GM19239 (cell line): ENCODE measurements at regions not wholly inside any gene's neighbourhood (a gene's known extent, or its start where the extent isn't known, plus 50 kb on each side); places are given as distances from the start of the nearest gene placed in this dataset.
"Not testable (repeated sequence)": the region's sequence is repeated elsewhere in the genome, so short reads cannot be mapped to it uniquely, and the experiment has no call there.

Source experiments
- DNase-seq: peaks from one replicate; pipeline ENCODE4 v3.0.0; 2011; ENCODE audit warnings: low spot score; ENCODE audit not compliant: insufficient read length
- FAIRE-seq: peaks from 2 replicates; lab custom pipeline; 2011; peaks lifted over from hg19 to GRCh38; lab: Jason Lieb, UNC

DNA sequence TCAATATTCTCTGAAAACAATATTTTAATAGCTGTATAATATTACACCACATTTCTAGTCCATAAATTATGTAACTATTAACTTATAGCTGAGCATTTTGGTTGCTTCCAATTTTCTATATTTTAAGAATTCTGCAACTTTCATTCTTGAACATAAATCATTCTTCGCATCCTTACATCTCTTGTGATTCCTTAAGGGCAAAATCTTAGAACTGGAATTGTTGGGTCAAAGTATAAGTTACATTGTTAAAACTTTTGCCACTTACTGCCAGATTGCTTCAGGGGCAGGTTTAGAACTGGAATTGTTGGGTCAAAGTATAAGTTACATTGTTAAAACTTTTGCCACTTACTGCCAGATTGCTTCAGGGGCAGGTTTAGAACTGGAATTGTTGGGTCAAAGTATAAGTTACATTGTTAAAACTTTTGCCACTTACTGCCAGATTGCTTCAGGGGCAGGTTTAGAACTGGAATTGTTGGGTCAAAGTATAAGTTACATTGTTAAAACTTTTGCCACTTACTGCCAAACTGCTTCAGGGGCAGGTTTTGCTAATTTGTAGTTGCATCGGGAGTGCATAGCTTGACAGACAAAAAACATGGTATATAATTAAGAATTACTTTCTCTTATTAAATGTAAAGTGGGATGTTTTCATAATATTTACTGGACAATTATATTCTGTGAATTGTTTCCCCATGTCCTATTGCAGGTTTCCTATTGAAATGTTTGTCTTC, 179.9 kb upstream of the OR13F1 start:
- not testable (repeated sequence) for FAIRE-seq, DNase-seq

DNA sequence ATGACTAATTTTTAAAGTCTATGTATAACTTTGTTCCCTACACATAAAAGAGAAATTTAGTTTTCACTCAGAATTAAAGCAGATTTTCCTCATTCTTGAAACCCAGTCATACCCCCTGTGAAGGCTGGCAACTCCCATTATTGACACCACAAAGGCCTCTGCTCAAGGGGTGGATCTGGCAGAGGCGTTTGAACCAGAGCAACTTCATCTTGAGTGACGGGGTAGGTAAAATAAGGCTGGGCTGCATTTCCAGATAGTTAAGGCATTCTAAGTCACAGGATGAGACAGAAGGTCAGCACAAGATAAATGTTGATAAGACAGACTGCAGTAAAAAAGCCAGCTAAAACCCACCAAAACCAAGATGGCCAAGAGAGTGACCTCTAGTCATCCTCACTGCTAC, 177.2 kb upstream of the OR13F1 start:
- DNase-seq (no peak), FAIRE-seq (no peak)

DNA sequence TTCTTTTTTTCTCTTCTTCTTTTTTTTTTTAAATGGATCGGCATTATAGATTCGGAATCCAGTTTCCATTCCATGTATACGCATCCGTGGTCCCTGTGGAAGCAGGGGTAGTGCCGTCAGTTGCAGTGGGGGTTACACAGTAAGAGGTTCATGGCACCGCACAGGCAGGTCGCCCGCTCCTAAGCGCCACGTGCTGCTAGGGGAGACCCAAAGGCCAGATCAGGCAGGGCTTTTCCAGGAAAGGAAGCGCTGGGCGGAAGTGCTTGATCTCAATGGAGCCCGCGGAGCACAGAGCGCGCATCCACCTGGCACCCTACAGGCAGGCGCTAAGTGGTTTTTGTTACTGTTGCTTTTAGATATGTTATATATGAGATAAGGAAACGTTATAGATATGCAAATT, 174.8 kb upstream of the OR13F1 start:
- no peak for FAIRE-seq
- no peak for DNase-seq

DNA sequence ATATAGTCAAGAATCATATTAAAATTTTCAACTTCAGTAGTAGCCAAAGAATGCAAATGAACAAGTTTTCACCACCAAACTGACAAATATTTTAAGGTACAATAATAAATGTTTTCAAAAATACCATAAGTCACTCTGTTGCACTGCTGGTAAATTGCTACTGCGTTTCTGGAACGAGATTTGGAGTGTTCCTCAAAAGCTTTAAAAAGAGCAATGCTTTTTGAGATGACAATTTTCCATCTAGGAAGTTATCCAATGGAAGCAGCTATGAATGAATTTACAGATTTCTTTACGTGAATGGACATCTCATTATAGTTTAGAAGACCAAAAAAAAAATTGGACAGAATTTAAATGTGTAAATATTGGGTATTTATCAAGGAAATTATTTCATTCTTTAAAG, 173.2 kb upstream of the OR13F1 start:
- no peak for DNase-seq
- no peak for FAIRE-seq

DNA sequence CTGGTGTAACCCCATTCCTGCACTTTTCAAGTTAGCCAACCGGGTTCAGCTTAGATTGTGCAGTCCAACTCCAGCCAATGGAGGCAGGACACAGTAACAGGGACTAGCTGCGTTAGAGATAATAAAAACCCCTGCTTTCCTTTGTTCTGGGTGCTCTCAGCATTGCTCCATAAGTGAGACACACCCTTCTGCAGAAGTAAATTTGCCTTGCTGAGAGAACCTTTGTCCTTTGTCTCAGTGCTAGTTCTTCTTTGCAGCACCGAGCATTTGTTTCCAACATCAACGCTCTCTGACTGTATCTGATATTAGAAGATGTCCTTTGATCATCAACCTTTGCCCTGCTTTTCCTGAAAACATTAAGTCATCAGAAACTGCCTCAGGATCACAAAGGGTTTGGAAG, 169.5 kb upstream of the OR13F1 start:
- no peak for FAIRE-seq
- no peak for DNase-seq

DNA sequence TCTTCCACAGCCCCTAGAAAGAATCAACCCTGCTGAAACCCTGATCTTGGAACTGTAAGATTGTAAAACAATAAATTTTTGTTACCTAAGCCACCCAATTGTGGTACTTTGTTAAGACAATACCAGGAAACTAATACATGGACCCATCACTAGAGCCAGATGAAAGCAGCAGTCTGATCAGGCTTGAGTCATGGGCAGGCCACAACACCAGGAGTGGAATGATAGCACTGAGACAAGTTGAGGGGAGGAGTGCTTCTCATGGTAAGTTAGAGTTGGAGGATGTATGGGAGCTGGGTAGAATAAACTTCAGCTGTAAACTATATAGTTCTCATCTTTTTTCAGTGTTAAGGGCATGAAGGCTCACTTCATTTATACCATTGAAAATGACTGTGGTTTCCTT, 164.4 kb upstream of the OR13F1 start:
- DNase-seq = no peak
- FAIRE-seq = no peak

DNA sequence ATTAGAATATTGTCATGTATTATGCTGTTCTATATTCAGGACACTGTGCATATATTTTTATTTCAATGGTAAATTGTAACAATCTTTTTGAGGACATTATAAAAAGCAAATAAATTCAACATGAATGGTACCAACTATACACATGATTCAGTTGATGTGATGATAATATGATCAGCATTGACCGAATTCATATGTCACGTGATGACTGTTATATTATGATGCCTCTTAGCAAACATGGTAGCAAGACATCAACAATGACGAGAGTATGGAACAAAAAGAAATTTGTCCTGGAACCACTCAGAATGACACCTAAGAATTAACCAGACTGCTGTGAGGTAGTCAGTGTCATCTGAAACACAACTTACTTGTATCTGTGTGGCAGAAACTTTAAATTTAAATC, 161.5 kb upstream of the OR13F1 start:
- DNase-seq (no peak), FAIRE-seq (no peak)

DNA sequence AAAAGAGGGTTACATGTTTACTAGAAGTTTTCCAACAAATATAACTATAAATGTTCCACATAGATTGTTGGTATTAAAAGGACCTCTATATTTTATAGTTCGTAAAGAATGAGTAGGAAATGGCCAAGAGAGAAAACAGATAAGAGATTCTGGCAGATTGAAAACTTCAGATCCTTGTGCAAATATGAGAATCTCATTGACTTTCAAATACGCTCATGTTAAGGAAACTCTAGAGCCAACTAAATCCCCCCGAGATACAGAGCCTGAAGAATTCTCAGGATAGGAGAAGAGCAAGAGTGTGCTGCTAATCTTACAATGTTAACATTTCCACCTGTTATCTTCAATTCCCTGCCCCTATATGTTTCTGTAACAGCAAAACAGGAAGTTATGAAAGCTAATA, 159.0 kb upstream of the OR13F1 start:
- no peak for DNase-seq
- no peak for FAIRE-seq

DNA sequence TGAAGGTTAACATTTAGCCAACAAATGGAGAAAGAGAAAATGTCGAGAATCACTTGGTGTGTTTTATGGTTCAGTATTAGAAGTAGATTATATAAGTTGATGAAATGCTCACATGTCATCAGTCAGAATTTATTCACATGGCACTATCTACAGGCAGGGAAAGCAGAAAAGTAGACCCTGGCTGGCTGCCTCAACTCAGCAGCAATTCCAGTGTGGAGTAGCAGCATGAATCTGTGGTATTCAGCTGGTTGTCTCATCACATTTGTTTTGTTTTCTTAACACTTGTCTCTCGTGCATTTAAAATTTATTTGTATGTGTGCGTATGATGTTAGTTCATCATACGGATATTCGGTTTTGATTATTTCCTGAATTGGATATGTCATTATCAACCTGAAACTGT, 153.5 kb upstream of the OR13F1 start:
- FAIRE-seq = no peak
- no peak for DNase-seq

DNA sequence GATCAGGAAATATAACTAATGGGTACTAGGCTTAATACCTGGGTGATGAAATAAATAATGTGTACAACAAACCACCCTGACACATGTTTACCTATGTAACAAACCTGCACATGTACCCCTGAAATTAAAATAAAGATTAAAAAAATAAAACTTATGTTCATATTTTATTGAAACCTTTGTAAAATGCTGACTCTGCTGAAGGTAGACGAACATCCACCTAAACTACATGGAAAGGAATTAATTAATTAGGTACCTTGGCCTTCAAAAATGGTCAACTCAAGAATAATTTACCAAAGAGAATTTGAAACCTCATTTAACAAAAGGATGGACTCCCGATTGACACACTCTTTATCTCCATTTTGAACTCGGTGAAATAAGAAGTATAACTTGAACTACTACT, 152.3 kb upstream of the OR13F1 start:
- FAIRE-seq (no peak), DNase-seq (no peak)

DNA sequence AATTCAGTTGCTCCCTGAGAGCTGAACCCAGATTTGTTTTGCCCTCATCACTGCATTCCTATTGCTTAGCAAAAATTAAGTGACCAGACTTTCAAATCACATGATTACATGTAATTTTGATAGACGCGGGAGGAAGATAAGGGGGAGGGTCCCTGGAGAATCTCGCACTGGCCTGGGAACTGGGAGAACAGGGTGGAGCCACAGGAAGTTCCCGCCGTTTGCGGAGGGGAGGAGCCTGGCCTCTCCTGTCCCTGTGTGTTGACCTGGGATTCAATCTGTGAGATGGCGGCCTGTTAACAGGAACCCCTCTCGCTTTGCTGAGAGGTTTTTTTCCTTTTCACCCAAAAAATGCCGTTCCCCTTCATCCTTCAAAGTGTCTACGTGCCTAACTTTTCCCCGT, 142.9 kb upstream of the OR13F1 start:
- FAIRE-seq (no peak), DNase-seq (no peak)

DNA sequence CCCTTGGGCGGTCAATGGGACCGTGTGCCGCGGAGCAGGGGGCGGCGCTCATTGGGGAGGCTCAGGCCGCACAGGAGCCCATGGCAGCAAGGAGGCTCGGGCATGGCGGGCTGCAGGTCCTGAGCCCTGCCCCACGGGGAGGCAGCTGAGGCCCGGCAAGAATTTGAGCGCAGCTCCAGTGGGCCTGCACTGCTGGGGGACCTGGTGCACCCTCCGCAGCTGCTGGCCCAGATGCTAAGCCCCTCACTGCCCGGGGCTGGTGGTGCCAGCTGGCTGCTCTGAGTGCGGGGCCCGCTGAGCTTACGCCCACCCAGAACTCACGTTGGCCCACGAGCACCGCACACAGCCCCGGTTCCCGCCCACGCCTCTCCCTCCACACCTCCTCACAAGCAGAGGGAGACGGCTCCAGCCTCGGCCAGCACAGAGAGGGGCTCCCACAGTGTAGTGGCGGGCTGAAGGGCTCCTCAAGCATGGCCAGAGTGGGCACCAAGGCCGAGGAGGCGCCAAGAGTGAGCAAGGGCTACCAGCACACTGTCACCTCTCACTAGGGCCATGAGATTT, 141.1 kb upstream of the OR13F1 start:
- FAIRE-seq = no peak

DNA sequence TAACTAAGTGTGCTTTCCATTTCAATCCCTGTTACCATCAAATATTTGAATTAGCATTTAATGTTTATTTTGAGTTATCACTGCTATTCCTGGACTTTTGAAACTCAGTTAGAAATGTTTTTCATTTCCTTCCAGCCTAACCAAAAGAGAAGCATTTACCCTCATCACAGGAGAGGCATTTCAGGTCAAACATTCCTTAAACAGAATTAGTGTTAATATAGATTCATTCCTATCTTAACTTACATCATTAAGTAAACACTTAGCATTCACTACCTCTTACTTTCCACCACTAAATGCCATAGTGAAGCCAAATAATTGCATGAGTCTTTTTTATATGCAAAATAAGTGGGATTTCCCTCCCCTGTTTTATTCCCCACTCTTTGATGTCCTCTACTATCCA, 136.6 kb upstream of the OR13F1 start:
- DNase-seq (no peak), FAIRE-seq (no peak)

More for the DNA sequence above, 141.1 kb upstream of the OR13F1 start:
- DNase-seq = no peak

DNA sequence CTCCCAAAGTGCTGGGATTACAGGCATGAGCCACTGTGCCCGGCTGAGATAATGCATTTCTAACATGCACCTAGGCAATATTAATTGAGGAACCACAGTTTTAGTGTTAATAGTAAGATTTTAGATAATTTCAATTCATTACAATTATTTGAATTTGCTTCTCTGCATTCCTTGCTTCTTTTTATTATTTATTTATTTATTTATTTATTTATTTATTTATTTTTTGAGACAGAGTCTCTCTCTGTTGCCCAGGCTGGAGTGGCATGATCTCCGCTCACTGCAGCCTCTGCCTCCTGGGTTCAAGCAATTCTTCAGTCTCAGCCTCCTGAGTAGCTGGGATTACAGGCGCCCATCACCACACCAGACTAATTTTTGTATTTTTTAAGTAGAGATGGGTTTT, 135.7 kb upstream of the OR13F1 start:
- not testable (repeated sequence) for FAIRE-seq, DNase-seq

DNA sequence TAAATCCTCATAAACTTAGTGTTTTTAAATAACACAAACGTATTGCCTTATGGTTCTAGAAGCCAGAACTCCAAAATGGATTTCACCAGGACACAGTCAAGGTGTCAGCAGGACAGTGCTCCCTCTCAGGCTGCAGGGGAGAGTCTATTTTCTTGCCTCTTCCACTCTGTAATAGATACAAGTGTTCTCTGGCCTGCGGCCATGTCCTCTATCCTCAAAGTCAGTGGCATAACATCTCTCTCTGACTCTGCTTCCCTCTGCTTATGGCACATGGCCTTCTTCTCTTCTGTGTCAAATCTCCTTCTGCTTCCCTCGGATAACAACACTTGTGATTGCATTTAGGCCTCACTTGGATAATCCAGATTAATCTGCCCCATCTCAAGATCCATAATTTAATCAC, 129.4 kb upstream of the OR13F1 start:
- FAIRE-seq = no peak
- no peak for DNase-seq

DNA sequence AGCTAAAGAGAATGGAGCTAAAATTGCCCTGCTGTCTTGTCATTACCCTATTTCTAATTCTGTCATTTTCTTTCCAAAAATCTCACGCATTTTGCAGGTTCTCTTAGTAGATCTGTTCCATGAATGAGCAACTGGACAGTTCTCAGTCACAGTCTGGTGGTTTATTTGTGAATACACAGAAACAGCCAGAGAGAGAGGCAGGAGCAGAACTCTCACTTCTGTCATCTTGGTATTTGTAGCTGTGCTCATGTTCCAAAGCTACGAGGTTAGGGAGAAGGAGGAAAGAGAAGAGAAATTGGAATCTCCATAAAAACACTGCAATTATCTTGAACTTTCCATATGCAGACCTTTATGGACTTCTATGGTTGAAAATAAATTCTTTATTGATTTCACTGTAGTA, 118.0 kb upstream of the OR13F1 start:
- FAIRE-seq = no peak
- no peak for DNase-seq

DNA sequence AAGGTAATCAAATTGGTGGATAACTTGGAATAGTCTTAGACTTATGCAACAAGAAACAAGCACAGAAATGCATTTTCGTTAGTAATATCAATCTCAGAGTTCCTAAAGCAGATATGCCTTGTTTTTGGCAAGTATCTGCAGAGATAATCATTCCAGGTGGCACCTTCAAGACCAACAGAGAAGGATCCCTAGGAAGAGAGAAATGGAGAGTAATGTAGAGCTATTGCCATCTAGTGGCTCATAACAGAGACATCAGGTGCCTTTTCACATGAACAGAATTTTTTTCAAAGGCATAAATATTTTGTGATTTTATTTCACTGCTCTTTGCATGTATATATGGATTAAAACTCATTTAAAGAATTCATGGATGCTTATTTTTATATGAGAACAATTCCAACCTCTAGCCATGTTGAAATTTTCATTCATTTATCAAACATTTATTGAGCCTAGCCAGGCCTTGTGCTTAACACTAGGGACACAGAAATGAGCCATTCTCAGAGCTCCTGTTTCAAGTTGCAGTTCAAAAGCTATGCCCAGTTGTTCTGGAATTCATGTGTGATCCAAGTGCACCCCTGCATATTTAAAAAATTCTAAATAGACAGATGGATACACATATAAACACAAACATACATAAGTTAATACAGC, 117.5 kb upstream of the OR13F1 start:
- DNase-seq (peak; percentile 12), FAIRE-seq (no peak)

DNA sequence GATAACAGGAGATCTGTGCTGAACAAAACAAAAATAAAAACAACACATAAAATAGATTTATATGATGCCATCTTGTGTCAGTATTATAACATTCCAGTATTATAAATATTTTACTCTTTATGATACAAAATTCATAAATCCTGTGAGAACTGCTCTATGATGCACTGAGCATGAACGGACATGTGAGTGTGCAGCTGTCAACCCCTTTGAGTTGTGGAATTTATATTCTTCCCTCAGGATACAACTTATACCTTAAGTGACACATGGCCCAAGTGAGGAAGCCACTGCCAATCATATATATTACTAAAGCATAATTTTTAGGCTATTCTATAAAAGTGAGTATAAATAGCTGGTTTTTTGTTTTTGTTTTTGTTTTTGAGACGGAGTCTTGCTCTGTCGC, 116.0 kb upstream of the OR13F1 start:
- no peak for FAIRE-seq
- DNase-seq = no peak

DNA sequence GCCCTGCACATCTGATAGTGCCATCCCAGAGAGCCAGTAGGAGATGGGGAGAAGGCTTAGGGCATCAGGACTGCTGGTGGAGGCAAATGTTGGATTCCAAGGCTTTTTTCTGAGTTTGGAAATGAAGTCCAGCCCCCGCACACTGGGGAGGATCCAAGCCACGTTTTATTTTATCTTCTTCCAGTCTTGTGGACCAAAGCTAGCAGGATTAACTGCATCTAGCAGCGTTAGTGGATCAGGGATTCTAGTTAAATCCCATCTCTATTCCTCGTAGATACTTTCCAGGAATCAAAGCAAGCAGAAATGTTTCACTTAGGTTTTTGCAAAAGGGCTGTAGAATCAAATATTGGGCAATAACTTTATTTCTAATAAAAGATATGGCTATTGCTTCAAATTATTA, 114.7 kb upstream of the OR13F1 start:
- DNase-seq (no peak), FAIRE-seq (no peak)

DNA sequence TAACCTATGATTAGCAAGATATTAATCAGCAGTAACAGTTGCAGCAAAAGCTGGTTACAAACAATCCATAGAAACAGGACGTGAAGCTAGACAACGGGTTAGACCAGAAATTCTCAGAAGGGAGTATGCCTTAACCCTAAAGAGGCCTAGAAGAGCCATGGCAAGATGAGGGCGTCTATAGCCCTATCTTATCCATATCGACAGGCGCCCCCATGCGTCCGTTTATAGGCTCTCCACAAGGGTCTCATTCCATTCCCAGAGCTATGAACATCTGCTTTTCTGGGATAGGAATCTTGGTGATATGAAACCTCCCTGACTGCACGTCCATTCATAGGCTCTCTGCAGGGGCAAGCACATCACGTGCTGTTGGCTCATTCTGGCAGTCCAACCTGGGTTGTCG, 109.2 kb upstream of the OR13F1 start:
- FAIRE-seq, DNase-seq: not testable (repeated sequence)

DNA sequence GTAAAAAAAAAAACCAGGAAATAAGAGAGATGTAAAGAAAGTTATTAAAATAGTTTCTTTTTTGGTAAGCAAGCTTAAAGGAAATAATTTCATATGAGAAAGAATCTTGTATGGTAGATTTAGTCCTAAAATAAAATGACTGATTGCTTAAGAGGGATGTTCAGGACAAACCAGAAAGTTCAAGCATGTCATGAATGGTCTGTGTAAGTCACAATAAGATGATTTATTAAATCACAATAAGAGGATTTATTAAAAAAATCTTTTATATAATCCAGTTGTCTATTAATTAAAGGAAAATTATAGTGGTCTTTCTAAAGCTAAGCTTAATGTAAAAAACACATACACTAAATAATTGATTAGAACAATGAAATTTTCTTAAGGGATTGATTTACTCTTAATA, 91.8 kb upstream of the OR13F1 start:
- FAIRE-seq (no peak), DNase-seq (no peak)

DNA sequence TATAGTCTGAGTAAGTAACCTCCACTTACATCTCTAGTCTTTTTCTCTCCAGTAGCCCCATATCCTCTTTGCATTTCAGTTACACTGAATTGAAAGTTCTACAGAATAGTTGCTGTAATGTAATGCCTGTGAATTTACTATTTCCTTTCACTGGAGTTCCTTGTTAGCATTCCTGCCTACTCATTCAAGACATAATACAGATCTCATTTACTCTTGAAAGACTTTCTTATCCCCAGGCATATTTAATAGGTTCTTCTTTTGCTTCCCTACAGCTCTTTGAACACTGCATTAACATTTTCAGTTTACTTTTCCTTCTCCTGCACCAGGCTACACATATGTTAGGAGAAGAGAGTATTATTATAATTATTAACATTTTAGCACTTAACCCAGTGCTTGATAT, 87.6 kb upstream of the OR13F1 start:
- no peak for DNase-seq
- FAIRE-seq = no peak
